LNCAP (cell line): ENCODE measurements at regions not wholly inside any gene's neighbourhood (a gene's known extent, or its start where the extent isn't known, plus 50 kb on each side); places are given as distances from the start of the nearest gene placed in this dataset.

ENCODE experiments used
- CTCF ChIP-seq: fragments of 450-650 bp; IDR thresholded peaks from 2 replicates; pipeline ENCODE4 v1.5.1; 2017; ENCODE audit warnings: mild to moderate bottlenecking

DNA sequence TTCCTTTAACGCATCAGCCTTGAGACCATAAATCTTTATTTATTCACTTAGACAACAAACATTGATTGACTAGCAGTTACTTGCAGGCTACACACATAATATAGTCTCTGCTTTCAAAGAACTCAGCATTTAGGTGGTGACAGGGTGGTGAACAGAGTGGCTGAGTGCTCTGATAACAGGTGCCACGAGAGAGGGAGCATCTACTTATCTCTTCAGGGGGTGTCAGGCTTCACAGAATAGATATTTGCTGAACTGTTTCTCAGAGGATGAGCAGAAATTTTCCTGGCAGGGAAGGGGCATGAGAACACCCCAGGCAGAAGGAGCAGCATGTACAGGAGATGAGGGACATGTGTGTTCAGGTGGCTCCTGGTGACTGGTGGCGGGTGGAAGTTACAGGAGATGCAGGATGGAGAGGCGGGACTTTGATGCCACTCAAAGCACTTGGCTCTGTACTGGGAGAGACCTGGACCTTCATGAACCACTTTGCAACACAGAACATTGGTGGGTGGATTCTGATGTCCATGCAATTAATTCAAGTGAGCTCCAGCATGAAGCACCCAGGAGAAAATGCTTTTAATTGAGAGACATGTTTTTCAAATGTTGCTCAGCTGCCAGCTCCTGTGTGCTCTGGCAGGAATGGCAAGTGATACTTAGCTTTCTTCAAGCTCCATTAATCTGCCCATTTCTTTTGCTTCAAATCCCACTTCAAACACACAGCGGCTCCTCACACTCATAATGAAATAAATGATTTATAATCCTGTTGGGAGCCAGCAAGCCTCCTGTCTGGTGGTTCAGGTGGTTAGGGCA is 248.9 kb downstream of the MYCN start:
- TF ChIP-seq CTCF = no peak

DNA sequence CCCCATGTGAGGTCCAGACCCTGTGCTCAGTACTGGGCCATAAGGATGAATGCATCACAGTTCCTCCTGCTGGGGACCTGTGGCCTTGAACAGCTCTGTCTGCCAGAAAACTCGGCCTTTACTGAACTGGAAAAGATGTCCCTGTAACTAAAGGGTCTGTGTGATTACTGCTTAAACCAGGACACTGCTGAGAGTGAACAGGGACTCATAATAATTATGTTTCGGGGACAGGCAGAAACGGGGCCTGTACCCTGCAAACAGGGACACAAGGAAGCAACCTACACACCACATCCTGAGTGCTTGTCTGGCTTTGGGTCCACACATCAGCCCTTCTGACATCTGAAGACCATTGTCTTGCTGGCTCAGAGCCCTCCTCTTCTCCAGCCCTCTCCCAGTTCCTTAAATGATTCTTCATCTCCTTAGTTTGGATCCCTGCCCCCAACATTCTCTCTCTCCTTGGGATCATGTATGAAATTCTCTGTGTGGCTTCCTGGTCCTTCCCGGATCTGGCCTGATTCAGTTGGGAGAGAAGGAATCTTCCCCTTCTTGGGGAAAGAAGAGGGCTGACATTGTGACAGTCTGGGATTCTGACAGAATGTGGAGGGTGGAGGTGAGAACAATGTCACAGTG is 248.0 kb downstream of the MYCN start:
- TF ChIP-seq CTCF = no peak

GRCh38 chr2:16187482-16187817 is 247.1 kb downstream of the MYCN start:
- TF ChIP-seq CTCF = no peak

DNA sequence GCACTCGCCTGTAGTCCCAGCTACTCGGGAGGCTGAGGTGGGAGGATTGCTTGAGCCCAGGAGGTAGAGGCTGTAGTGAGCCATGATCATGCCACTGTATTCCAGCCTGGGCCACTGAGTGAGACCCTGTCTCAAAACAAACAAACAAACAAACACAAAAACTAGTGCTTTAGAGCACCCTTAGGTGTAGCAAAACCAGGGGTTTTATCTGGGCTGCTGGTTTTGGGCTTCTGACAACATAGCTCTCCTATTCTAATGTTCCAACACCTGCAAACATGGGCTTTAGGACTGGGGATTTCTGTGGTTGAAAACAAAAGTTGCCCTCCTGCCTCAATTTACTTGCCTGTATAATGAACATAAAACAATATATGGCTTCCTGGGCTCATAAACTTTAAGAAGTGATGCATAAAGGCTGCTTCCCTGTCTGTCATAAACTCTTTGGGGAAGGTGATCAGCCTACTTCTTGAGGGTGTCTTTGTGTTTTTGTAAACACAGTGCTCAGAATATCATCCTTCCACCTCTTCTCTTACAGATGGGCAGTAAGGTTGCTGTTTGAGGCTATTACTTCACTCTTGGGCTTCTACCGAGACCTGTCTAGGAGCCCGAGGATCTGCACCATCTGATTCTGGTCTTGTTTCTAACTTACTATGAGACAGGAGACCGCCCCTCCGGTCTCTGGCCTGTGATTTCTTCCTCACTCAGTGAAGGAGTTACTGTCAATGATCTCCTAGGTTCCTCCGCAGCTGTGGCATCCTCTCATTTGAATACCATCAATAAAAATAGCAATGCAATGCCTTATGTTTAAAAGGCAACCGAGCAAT is 246.5 kb downstream of the MYCN start:
- TF ChIP-seq CTCF = no peak

DNA sequence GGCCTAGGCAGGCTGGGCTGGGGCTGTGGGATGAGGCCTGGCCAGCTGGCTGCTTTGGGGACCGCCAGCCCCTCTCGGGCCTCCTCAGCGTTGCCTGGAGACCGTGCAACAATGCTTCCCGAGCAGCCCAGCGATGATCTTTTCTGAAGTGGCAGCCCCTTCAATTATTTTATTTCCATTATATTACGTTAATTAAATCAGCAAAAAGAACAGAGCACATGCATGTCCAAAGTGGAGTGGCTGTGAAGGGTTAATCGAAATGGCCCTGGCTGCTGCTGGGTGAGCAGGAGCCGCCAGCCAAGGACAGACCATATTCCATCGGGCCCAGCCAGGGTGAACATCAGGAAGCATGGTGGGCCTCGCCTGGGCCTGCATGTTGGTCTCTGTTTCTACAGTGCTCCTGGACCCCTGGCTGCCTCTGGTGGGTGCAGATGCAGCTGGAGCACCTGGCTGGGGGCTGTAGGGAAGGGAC is 245.5 kb downstream of the MYCN start:
- no peak for TF ChIP-seq CTCF

GRCh38 chr2:16184945-16185660 is 244.8 kb downstream of the MYCN start:
- no peak for TF ChIP-seq CTCF

- TF ChIP-seq CTCF = no peak
Measured at GRCh38 chr2:16184341-16184890, 244.1 kb downstream of the MYCN start.
